Spleen (tissue), 7 donors: ENCODE measurements at regions not wholly inside any gene's neighbourhood (a gene's known extent, or its start where the extent isn't known, plus 50 kb on each side); places are given as distances from the start of the nearest gene placed in this dataset.

ENCODE experiments used
- CTCF ChIP-seq, 11 experiments: fragments of 200-600 bp in 7 of 11; fragments of 450-650 bp in 4 of 11; sonication (generic) in 4 of 11; IDR thresholded peaks in 8 of 11; conservative IDR thresholded peaks in 3 of 11; 1 replicate in 7 of 11; 2 replicates in 4 of 11; pipeline versions ENCODE4 v1.4.0 to v1.8.0; 2016 to 2021; ENCODE audit warnings: antibody characterized with exemption in 11 of 11, inconsistent platforms in 4 of 11, mild to moderate bottlenecking in 1 of 11
- POLR2A ChIP-seq, 3 donors: fragments of 450-650 bp; IDR thresholded peaks; one replicate each; pipeline ENCODE4 v1.5.1; 2017; ENCODE audit warnings: antibody characterized with exemption in 3 of 3, mild to moderate bottlenecking in 1 of 3
- donor health status: DM: no; HTN: no; CAD: no; lungs with moderate emphysema.
- donor health status: DM: no; HTN: no; CAD: no.
- donor health status: DM: no; HTN: no; CAD: no.

- TF ChIP-seq CTCF (IDR thresholded peaks at IDR 0.05 in 8 of 11, conservative IDR thresholded peaks at IDR 0.05 in 3 of 11) (no peak), POLR2A (IDR thresholded peaks at IDR 0.05) (no peak)
Measured at GRCh38 chr9:1759771-1760300, 255.3 kb upstream of the SMARCA2 start.
